ENCODE measurements at regions not wholly inside any gene's neighbourhood (a gene's known extent, or its start where the extent isn't known, plus 50 kb on each side); places are given as distances from the start of the nearest gene placed in this dataset.
"Not testable (repeated sequence)": the region's sequence is repeated elsewhere in the genome, so short reads cannot be mapped to it uniquely, and the experiment has no call there.

- H3K79me2 ChIP-seq (ENCODE audit: insufficient read depth, low read length), result no peaks in the 10 kb centered on the region
- H2AFZ ChIP-seq (ENCODE audit: low read depth, low read length), result no peak overlapping the region
- ATAC-seq (ENCODE audit: insufficient read depth, low read depth) (no peak), DNase-seq (no peak)
- peaks cover 4% of the 10 kb centered on the region for H3K4me1 ChIP-seq (ENCODE audit: insufficient read depth, low read length)
- H3K4me2 ChIP-seq (ENCODE audit: insufficient read depth, low read length), result no peak overlapping the region
- H3K27ac ChIP-seq (ENCODE audit: low read length), result no peak overlapping the region
- no peaks in the 10 kb centered on the region for H3K36me3 ChIP-seq (ENCODE audit: insufficient read depth, low read length)
- no peaks in the 10 kb centered on the region for H3K9me3 ChIP-seq (ENCODE audit: insufficient read depth, low read length, severe bottlenecking)
- H4K20me1 ChIP-seq (ENCODE audit: insufficient read depth, low read length), result no peaks in the 10 kb centered on the region
- TF ChIP-seq, protein P1, sequence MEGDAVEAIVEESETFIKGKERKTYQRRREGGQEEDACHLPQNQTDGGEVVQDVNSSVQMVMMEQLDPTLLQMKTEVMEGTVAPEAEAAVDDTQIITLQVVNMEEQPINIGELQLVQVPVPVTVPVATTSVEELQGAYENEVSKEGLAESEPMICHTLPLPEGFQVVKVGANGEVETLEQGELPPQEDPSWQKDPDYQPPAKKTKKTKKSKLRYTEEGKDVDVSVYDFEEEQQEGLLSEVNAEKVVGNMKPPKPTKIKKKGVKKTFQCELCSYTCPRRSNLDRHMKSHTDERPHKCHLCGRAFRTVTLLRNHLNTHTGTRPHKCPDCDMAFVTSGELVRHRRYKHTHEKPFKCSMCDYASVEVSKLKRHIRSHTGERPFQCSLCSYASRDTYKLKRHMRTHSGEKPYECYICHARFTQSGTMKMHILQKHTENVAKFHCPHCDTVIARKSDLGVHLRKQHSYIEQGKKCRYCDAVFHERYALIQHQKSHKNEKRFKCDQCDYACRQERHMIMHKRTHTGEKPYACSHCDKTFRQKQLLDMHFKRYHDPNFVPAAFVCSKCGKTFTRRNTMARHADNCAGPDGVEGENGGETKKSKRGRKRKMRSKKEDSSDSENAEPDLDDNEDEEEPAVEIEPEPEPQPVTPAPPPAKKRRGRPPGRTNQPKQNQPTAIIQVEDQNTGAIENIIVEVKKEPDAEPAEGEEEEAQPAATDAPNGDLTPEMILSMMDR (IDR thresholded peaks at IDR 0.05; ENCODE audit: borderline replicate concordance, extremely low read depth, low read length, poor library complexity, severe bottlenecking), result no peak
- no peak for TF ChIP-seq EZH2 (IDR thresholded peaks at IDR 0.05; ENCODE audit: borderline replicate concordance, low read depth, low read length, severe bottlenecking)
- H3K27me3 ChIP-seq (ENCODE audit: insufficient read depth, low read length, poor library complexity), result no peaks in the 10 kb centered on the region
- H3K4me3 ChIP-seq (ENCODE audit: low read depth in 1 of 2, low read length in 2 of 2), result no peak overlapping the region
- no peak overlapping the region for H3K9ac ChIP-seq (ENCODE audit: low read depth, low read length)
Observed at GRCh38 chr6:26186652-26187051, 99.4 kb downstream of the HFE start.

DNA sequence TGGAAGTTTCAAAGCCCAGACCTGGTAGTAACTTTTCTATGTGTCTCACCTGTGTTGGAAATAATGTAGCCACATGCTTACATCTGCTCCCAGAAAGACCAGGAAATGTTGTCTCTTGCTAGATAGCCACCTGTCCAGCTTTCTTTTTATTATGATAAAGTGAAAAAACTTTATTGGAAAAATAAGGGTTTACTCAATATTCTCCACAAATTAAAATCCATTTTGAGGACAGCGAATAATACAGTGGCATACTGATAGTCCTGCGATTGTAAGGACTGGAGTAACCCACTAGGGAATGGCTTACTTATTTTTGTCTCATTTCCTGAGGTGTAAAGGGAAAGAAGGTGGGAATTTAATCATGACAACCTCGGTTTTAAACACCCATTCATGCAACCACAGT, 100.1 kb downstream of the HFE start:
- TF ChIP-seq, protein P1 (IDR thresholded peaks at IDR 0.05; ENCODE audit: borderline replicate concordance, extremely low read depth, low read length, poor library complexity, severe bottlenecking), result no peak
- no peak for TF ChIP-seq EZH2 (IDR thresholded peaks at IDR 0.05; ENCODE audit: borderline replicate concordance, low read depth, low read length, severe bottlenecking)
- no peak overlapping the region for H3K4me3 ChIP-seq (ENCODE audit: low read depth in 1 of 2, low read length in 2 of 2)
- DNase-seq, result no peak
- no peak overlapping the region for H3K9ac ChIP-seq (ENCODE audit: low read depth, low read length)
- H3K79me2 ChIP-seq (ENCODE audit: insufficient read depth, low read length), result no peaks in the 10 kb centered on the region
- no peak overlapping the region for H2AFZ ChIP-seq (ENCODE audit: low read depth, low read length)
- H3K4me2 ChIP-seq (ENCODE audit: insufficient read depth, low read length), result no peak overlapping the region
- H3K36me3 ChIP-seq (ENCODE audit: insufficient read depth, low read length), result no peaks in the 10 kb centered on the region
- H3K27ac ChIP-seq (ENCODE audit: low read length), result no peak overlapping the region
- no peak for ATAC-seq (ENCODE audit: insufficient read depth, low read depth)
- no peaks in the 10 kb centered on the region for H3K9me3 ChIP-seq (ENCODE audit: insufficient read depth, low read length, severe bottlenecking)
- 0 out of 2 replicates have a peak, but pooled peaks cover 2% of the 10 kb centered on the region for H3K4me1 ChIP-seq (ENCODE audit: insufficient read depth, low read length)
- H4K20me1 ChIP-seq (ENCODE audit: insufficient read depth, low read length), result no peaks in the 10 kb centered on the region
- H3K27me3 ChIP-seq (ENCODE audit: insufficient read depth, low read length, poor library complexity), result no peaks in the 10 kb centered on the region

DNA sequence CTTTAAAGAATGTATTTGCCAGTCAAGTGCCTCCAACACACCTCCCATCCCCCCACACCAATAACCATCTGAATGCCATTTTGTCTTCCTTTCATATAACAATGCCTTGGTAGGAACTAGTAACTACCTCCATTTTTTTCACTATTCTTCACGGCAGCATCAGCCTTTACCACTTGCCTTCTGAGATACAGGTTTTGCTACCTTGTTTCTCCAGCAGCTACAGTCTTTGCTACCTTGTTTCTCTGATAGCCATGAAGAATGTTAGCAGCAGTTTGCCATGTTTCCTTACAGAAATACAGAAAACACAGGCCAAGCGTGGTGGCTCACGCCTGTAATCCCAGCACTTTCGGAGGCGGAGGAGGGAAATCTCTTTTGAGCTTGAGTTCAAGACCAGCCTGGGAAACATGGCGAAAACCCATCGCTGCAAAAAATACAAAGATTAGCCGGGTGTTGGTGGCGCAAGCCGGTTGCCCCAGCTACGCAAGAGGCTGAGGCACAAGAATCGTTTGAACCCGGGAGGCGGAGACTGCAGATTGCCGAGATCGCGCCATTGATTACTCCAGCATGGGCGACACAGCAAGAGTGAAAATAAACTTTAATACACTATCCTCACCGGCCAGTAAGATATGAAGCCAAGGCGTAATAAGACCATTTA, 100.9 kb downstream of the HFE start:
- H3K4me2 ChIP-seq (ENCODE audit: insufficient read depth, low read length), result no peak overlapping the region
- no peak overlapping the region for H3K27ac ChIP-seq (ENCODE audit: low read length)
- H3K27me3 ChIP-seq (ENCODE audit: insufficient read depth, low read length, poor library complexity), result no peaks in the 10 kb centered on the region
- no peak for TF ChIP-seq EZH2 (IDR thresholded peaks at IDR 0.05; ENCODE audit: borderline replicate concordance, low read depth, low read length, severe bottlenecking)
- TF ChIP-seq, protein P1 (IDR thresholded peaks at IDR 0.05; ENCODE audit: borderline replicate concordance, extremely low read depth, low read length, poor library complexity, severe bottlenecking), result no peak
- no peaks in the 10 kb centered on the region for H3K36me3 ChIP-seq (ENCODE audit: insufficient read depth, low read length)
- no peaks in the 10 kb centered on the region for H3K9me3 ChIP-seq (ENCODE audit: insufficient read depth, low read length, severe bottlenecking)
- DNase-seq, result no peak
- H2AFZ ChIP-seq (ENCODE audit: low read depth, low read length), result no peak overlapping the region
- H3K79me2 ChIP-seq (ENCODE audit: insufficient read depth, low read length), result no peaks in the 10 kb centered on the region
- H3K9ac ChIP-seq (ENCODE audit: low read depth, low read length), result no peak overlapping the region
- no peak overlapping the region for H3K4me3 ChIP-seq (ENCODE audit: low read depth in 1 of 2, low read length in 2 of 2)
- ATAC-seq (ENCODE audit: insufficient read depth, low read depth), result no peak
- no peaks in the 10 kb centered on the region for H4K20me1 ChIP-seq (ENCODE audit: insufficient read depth, low read length)
- 0 out of 2 replicates have a peak, but pooled peaks cover 2% of the 10 kb centered on the region for H3K4me1 ChIP-seq (ENCODE audit: insufficient read depth, low read length)

DNA sequence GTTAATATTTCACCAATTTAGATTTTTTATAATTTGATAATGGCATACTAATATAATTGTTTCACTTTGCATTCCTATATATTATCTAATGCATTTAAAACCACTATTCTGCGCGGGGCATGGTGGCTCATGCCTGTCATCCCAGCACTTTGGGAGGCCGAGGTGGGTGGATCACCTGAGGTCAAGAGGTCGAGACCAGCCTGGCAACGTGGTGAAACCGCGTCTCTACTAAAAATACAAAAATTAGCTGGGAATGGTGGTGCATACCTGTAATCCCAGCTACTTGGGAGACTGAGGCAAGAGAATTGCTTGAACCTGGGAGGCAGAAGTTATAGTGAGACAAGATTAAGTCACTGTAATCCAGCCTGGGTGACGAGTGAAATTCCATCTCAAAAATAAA, 104.3 kb downstream of the HFE start:
- not testable (repeated sequence) for H3K4me3 ChIP-seq (ENCODE audit: low read depth in 1 of 2, low read length in 2 of 2); H3K9ac ChIP-seq (ENCODE audit: low read depth, low read length); H3K36me3 ChIP-seq (ENCODE audit: insufficient read depth, low read length); H3K4me2 ChIP-seq (ENCODE audit: insufficient read depth, low read length); H3K27ac ChIP-seq (ENCODE audit: low read length); H3K27me3 ChIP-seq (ENCODE audit: insufficient read depth, low read length, poor library complexity); H4K20me1 ChIP-seq (ENCODE audit: insufficient read depth, low read length); H2AFZ ChIP-seq (ENCODE audit: low read depth, low read length); ATAC-seq (ENCODE audit: insufficient read depth, low read depth); DNase-seq; H3K9me3 ChIP-seq (ENCODE audit: insufficient read depth, low read length, severe bottlenecking)
- peaks cover 14% of the 10 kb centered on the region for H3K4me1 ChIP-seq (ENCODE audit: insufficient read depth, low read length)
- H3K79me2 ChIP-seq (ENCODE audit: insufficient read depth, low read length), result peaks cover 23% of the 10 kb centered on the region
